Breast epithelium (tissue), 4 donors: ENCODE measurements at regions not wholly inside any gene's neighbourhood (a gene's known extent, or its start where the extent isn't known, plus 50 kb on each side); places are given as distances from the start of the nearest gene placed in this dataset.

ENCODE experiments used
- DNase-seq, 2 donors: peaks; one replicate each; pipeline ENCODE4 v3.0.0-alpha.2; 2019; ENCODE audit warnings: low spot score in 2 of 2
- H3K27ac ChIP-seq, 2 donors: fragments of 200-600 bp; sonication (generic) in 1 of 2; one replicate each; pipeline ENCODE4 v1.5.1; 2016 to 2019; ENCODE audit warnings: mild to moderate bottlenecking in 1 of 2
- H3K27me3 ChIP-seq, 2 donors: fragments of 200-600 bp; sonication (generic) in 1 of 2; one replicate each; pipeline versions ENCODE4 v1.5.1 to v1.6.0; 2017 to 2019; ENCODE audit warnings: control low read depth in 1 of 2, mild to moderate bottlenecking in 1 of 2
- H3K36me3 ChIP-seq: fragments of 200-600 bp; one replicate; pipeline ENCODE4 v1.5.1; 2019
- H3K4me1 ChIP-seq, 2 donors: fragments of 200-600 bp; sonication (generic); one replicate each; pipeline ENCODE4 v1.5.1; 2016 to 2019; ENCODE audit warnings: control low read depth in 1 of 2
- H3K4me3 ChIP-seq, 3 donors: fragments of 200-600 bp; sonication (generic); 1 replicate in 2 of 3; 2 replicates in 1 of 3; pipeline ENCODE4 v1.5.1; 2016 to 2019; ENCODE audit warnings: mild to moderate bottlenecking in 3 of 3, moderate library complexity in 2 of 3
- H3K9me3 ChIP-seq, 2 donors: fragments of 200-600 bp; sonication (generic) in 1 of 2; one replicate each; pipeline ENCODE4 v1.5.1; 2016 to 2019; ENCODE audit warnings: control low read depth in 1 of 2
- CTCF ChIP-seq, 3 donors: fragments of 450-650 bp; IDR thresholded peaks; one replicate each; pipeline ENCODE4 v1.5.1; 2016 to 2017; ENCODE audit warnings: antibody characterized with exemption in 3 of 3, mild to moderate bottlenecking in 3 of 3, moderate library complexity in 3 of 3
- POLR2A ChIP-seq: fragments of 450-650 bp; IDR thresholded peaks from one replicate; pipeline ENCODE4 v1.6.1; 2016; ENCODE audit warnings: antibody characterized with exemption, mild to moderate bottlenecking, moderate library complexity
- POLR2AphosphoS5 ChIP-seq, 3 donors: sonication (generic); formaldehyde crosslinking; IDR thresholded peaks; one replicate each; pipeline ENCODE4 v1.6.1; 2017; ENCODE audit warnings: antibody characterized with exemption in 3 of 3
- intact Hi-C: fragments of 100-400 bp; cut with DNase I; formaldehyde crosslinking; loops from one replicate; pipeline ENCODE4 v1.15.1; 2023; ENCODE audit warnings: low total_unique reads

GRCh38 chr9:119435076-119435475 is 65.8 kb upstream of the BRINP1 start:
- Histone ChIP-seq H3K36me3 (no peaks in the 10 kb centered on the region), H3K9me3 (no peaks in the 10 kb centered on the region), H3K27me3 (no peaks in the 10 kb centered on the region), H3K4me3 (no peak overlapping the region), H3K27ac (no peak overlapping the region), H3K4me1 (no peaks in the 10 kb centered on the region)
- no peak for TF ChIP-seq CTCF (IDR thresholded peaks at IDR 0.05)
- TF ChIP-seq POLR2AphosphoS5 (IDR thresholded peaks at IDR 0.05): no peak
- no peak for TF ChIP-seq POLR2A
- no peak for DNase-seq
- intact Hi-C loops: no loop called here

- TF ChIP-seq CTCF (IDR thresholded peaks at IDR 0.05) (no peak), POLR2AphosphoS5 (IDR thresholded peaks at IDR 0.05) (no peak), POLR2A (no peak)
- no peak overlapping the region for H3K4me3 ChIP-seq
- H3K9me3 ChIP-seq: peaks cover 0 to 3% of the 10 kb centered on the region in 2 donors
- H3K4me1 ChIP-seq: no peaks in the 10 kb centered on the region
- no peaks in the 10 kb centered on the region for H3K36me3 ChIP-seq
- H3K27me3 ChIP-seq: no peaks in the 10 kb centered on the region
- intact Hi-C loops: no loop called here
- DNase-seq: no peak
- H3K27ac ChIP-seq: no peak overlapping the region
These were observed 63.2 kb upstream of the BRINP1 start for GRCh38 chr9:119432428-119432827.

- no peak for TF ChIP-seq POLR2AphosphoS5 (IDR thresholded peaks at IDR 0.05)
- TF ChIP-seq POLR2A: no peak
- no peaks in the 10 kb centered on the region for H3K4me1 ChIP-seq
- no peak overlapping the region for H3K4me3 ChIP-seq
- peaks cover 0 to 7% of the 10 kb centered on the region in 2 donors for H3K9me3 ChIP-seq
- intact Hi-C loops: no loop called here
- no peak overlapping the region for H3K27ac ChIP-seq
- DNase-seq: no peak
- no peaks in the 10 kb centered on the region for H3K36me3 ChIP-seq
- H3K27me3 ChIP-seq: no peaks in the 10 kb centered on the region
These were observed 60.1 kb upstream of the BRINP1 start for GRCh38 chr9:119429302-119429701.

GRCh38 chr9:119420231-119420630 is 51.0 kb upstream of the BRINP1 start:
- H3K36me3 ChIP-seq: no peaks in the 10 kb centered on the region
- no peak overlapping the region for H3K4me3 ChIP-seq
- DNase-seq: no peak
- intact Hi-C loops: no loop called here
- no peaks in the 10 kb centered on the region for H3K4me1 ChIP-seq
- no peaks in the 10 kb centered on the region for H3K27me3 ChIP-seq
- no peaks in the 10 kb centered on the region for H3K9me3 ChIP-seq
- TF ChIP-seq POLR2A (no peak), CTCF (IDR thresholded peaks at IDR 0.05) (no peak), POLR2AphosphoS5 (IDR thresholded peaks at IDR 0.05) (no peak)
- H3K27ac ChIP-seq: no peak overlapping the region
